GM10266 (cell line): ENCODE measurements at regions not wholly inside any gene's neighbourhood (a gene's known extent, or its start where the extent isn't known, plus 50 kb on each side); places are given as distances from the start of the nearest gene placed in this dataset.

Source experiments
- DNase-seq: peaks from one replicate; pipeline ENCODE4 v3.0.0; 2012; ENCODE audit errors: extremely low spot score
- TF ChIP-seq, protein P1 (sequence below): IDR thresholded peaks from 2 replicates; pipeline ENCODE4 v1.5.1; 2012; ENCODE audit warnings: mild to moderate bottlenecking, low read depth; ENCODE audit not compliant: control insufficient read depth, insufficient read depth; ENCODE audit errors: missing control alignments

DNA sequence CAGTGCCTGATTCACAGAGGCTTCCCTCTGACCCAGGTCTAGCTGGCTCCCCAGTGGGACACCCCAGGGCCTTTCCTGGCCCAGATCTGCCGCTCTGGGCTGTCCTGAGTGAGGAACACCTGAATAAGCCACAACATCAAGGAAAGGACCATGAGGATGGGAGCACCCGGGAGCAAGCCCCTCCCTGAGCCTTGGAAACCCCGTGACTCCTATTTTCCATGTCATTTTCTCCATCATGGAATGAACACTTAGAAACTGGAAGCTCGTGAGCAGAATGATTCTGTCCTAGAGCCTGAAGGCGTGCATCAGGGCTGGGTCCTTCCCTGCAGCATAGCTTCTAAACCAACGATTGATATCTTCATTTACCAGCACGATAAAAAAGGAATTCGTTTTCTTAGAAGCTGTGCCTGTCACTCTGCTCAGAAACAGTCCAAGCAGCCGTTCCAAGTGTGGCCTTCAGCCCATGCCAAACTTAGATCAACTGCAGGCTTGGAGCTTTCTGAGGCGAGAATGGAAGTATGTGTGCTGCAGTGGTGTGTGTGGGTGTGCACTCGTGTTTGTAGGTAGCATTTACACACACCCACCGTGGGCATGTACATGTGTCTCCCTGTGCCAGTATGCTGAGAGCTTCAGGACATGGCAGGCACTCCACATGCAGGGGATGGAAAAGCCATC is 83.2 kb upstream of the FOXC1 start:
- TF ChIP-seq, protein P1, sequence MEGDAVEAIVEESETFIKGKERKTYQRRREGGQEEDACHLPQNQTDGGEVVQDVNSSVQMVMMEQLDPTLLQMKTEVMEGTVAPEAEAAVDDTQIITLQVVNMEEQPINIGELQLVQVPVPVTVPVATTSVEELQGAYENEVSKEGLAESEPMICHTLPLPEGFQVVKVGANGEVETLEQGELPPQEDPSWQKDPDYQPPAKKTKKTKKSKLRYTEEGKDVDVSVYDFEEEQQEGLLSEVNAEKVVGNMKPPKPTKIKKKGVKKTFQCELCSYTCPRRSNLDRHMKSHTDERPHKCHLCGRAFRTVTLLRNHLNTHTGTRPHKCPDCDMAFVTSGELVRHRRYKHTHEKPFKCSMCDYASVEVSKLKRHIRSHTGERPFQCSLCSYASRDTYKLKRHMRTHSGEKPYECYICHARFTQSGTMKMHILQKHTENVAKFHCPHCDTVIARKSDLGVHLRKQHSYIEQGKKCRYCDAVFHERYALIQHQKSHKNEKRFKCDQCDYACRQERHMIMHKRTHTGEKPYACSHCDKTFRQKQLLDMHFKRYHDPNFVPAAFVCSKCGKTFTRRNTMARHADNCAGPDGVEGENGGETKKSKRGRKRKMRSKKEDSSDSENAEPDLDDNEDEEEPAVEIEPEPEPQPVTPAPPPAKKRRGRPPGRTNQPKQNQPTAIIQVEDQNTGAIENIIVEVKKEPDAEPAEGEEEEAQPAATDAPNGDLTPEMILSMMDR: no peak
- no peak for DNase-seq

- no peak for DNase-seq
Observed at GRCh38 chr6:1527073-1527457, 82.7 kb upstream of the FOXC1 start.

GRCh38 chr6:1535295-1535694 is 74.4 kb upstream of the FOXC1 start:
- TF ChIP-seq, protein P1: no peak
- DNase-seq: no peak

More at GRCh38 chr6:1527073-1527457, 82.7 kb upstream of the FOXC1 start:
- TF ChIP-seq, protein P1: no peak

GRCh38 chr6:1536526-1537429 is 72.9 kb upstream of the FOXC1 start:
- DNase-seq: no peak
- TF ChIP-seq, protein P1: no peak

- TF ChIP-seq, protein P1: no peak
- no peak for DNase-seq
Observed at GRCh38 chr6:1538369-1538768, 71.3 kb upstream of the FOXC1 start.

GRCh38 chr6:1538810-1539478 is 70.8 kb upstream of the FOXC1 start:
- no peak for DNase-seq

More at GRCh38 chr6:1538810-1539478, 70.8 kb upstream of the FOXC1 start:
- TF ChIP-seq, protein P1: no peak
